22Rv1 (cell line): ENCODE measurements at regions not wholly inside any gene's neighbourhood (a gene's known extent, or its start where the extent isn't known, plus 50 kb on each side); places are given as distances from the start of the nearest gene placed in this dataset.

Experiments used
- H3K27ac ChIP-seq: fragments of 450-650 bp; 2 replicates; pipeline ENCODE4 v1.5.1; 2017
- ZFX ChIP-seq: fragments of 450-650 bp; IDR thresholded peaks from 2 replicates; pipeline ENCODE4 v1.6.1; 2017; ENCODE audit warnings: antibody characterized with exemption, borderline replicate concordance
- TF ChIP-seq, protein P1 (sequence below): fragments of 450-650 bp; IDR thresholded peaks from 2 replicates; pipeline ENCODE4 v1.5.1; 2017; ENCODE audit warnings: mild to moderate bottlenecking

- H3K27ac ChIP-seq: no peak overlapping the region
- TF ChIP-seq, protein P1, sequence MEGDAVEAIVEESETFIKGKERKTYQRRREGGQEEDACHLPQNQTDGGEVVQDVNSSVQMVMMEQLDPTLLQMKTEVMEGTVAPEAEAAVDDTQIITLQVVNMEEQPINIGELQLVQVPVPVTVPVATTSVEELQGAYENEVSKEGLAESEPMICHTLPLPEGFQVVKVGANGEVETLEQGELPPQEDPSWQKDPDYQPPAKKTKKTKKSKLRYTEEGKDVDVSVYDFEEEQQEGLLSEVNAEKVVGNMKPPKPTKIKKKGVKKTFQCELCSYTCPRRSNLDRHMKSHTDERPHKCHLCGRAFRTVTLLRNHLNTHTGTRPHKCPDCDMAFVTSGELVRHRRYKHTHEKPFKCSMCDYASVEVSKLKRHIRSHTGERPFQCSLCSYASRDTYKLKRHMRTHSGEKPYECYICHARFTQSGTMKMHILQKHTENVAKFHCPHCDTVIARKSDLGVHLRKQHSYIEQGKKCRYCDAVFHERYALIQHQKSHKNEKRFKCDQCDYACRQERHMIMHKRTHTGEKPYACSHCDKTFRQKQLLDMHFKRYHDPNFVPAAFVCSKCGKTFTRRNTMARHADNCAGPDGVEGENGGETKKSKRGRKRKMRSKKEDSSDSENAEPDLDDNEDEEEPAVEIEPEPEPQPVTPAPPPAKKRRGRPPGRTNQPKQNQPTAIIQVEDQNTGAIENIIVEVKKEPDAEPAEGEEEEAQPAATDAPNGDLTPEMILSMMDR: no peak
- TF ChIP-seq ZFX: no peak
Measured at GRCh38 chr2:147547440-147547839, 297.4 kb upstream of the ACVR2A start.

GRCh38 chr2:147546109-147546508 is 298.7 kb upstream of the ACVR2A start:
- no peak overlapping the region for H3K27ac ChIP-seq
- TF ChIP-seq, protein P1: no peak
- no peak for TF ChIP-seq ZFX

GRCh38 chr2:147543056-147543455 is 301.8 kb upstream of the ACVR2A start:
- no peak for TF ChIP-seq ZFX
- TF ChIP-seq, protein P1: no peak

DNA sequence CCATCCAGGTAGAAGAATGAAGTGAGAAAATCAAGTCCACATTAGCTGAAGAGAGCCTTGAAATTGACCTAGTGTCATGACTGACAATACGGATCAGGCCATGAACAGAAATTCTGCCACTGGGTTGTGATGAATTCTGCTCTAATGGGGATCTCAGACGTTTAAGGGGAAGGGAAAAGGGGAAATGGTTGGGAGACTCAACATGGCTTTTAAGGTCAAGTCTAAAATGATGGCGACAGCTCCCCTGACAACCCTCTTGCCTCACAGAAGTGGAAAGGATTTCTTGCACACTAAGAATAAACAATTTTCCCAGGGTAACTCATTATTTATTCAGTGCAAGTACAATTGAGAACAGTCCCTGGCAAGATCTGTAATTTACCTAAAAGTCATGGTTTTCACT is 302.5 kb upstream of the ACVR2A start:
- TF ChIP-seq, protein P1: no peak
- TF ChIP-seq ZFX: no peak
- no peak overlapping the region for H3K27ac ChIP-seq

More at GRCh38 chr2:147543056-147543455, 301.8 kb upstream of the ACVR2A start:
- H3K27ac ChIP-seq: no peak overlapping the region

GRCh38 chr2:147541314-147541713 is 303.5 kb upstream of the ACVR2A start:
- no peak overlapping the region for H3K27ac ChIP-seq

GRCh38 chr2:147538821-147539220 is 306.0 kb upstream of the ACVR2A start:
- TF ChIP-seq, protein P1: no peak
- TF ChIP-seq ZFX: no peak
- H3K27ac ChIP-seq: no peak overlapping the region

More at GRCh38 chr2:147541314-147541713, 303.5 kb upstream of the ACVR2A start:
- no peak for TF ChIP-seq ZFX
- TF ChIP-seq, protein P1: no peak

- no peak for TF ChIP-seq ZFX
- TF ChIP-seq, protein P1: no peak
- no peak overlapping the region for H3K27ac ChIP-seq
Measured at GRCh38 chr2:147538088-147538487, 306.7 kb upstream of the ACVR2A start.
